ENCODE measurements at regions not wholly inside any gene's neighbourhood (a gene's known extent, or its start where the extent isn't known, plus 50 kb on each side); places are given as distances from the start of the nearest gene placed in this dataset.

DNA sequence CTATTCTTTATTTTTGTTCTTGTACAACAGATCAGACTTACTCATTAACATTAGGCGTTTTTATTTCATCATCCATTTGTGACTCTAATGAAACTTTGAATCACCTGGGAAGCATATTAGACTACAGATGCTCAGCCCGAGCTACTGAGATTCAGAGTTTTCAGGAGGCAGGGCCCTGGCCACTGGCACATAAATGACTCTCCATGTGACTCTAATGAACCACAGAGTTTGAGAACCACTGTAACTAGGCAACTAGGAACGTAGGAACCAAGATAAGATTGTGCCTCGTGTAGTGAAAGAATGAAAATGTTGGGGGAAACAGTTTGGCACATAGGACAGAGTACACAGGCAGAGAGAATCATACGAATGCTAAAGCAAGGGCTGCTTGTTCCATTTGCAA is 405.9 kb upstream of the BTBD3 start:
- TF ChIP-seq POLR2AphosphoS5 (IDR thresholded peaks at IDR 0.05; ENCODE audit: low read depth, low read length) (no peak), TAF1 (IDR thresholded peaks at IDR 0.05; ENCODE audit: borderline replicate concordance, insufficient read depth, low read length) (no peak), SIN3A (IDR thresholded peaks at IDR 0.05; ENCODE audit: borderline replicate concordance, insufficient read depth, low read length) (no peak)
- TF ChIP-seq, protein P1, sequence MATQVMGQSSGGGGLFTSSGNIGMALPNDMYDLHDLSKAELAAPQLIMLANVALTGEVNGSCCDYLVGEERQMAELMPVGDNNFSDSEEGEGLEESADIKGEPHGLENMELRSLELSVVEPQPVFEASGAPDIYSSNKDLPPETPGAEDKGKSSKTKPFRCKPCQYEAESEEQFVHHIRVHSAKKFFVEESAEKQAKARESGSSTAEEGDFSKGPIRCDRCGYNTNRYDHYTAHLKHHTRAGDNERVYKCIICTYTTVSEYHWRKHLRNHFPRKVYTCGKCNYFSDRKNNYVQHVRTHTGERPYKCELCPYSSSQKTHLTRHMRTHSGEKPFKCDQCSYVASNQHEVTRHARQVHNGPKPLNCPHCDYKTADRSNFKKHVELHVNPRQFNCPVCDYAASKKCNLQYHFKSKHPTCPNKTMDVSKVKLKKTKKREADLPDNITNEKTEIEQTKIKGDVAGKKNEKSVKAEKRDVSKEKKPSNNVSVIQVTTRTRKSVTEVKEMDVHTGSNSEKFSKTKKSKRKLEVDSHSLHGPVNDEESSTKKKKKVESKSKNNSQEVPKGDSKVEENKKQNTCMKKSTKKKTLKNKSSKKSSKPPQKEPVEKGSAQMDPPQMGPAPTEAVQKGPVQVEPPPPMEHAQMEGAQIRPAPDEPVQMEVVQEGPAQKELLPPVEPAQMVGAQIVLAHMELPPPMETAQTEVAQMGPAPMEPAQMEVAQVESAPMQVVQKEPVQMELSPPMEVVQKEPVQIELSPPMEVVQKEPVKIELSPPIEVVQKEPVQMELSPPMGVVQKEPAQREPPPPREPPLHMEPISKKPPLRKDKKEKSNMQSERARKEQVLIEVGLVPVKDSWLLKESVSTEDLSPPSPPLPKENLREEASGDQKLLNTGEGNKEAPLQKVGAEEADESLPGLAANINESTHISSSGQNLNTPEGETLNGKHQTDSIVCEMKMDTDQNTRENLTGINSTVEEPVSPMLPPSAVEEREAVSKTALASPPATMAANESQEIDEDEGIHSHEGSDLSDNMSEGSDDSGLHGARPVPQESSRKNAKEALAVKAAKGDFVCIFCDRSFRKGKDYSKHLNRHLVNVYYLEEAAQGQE (IDR thresholded peaks at IDR 0.05; ENCODE audit: insufficient read depth in 1 of 2, low read depth in 2 of 2, low read length in 2 of 2): no peak
